Heart left ventricle (tissue), 16 donors: ENCODE measurements at regions not wholly inside any gene's neighbourhood (a gene's known extent, or its start where the extent isn't known, plus 50 kb on each side); places are given as distances from the start of the nearest gene placed in this dataset.

Experiments used
- ATAC-seq, 4 donors: fragments of 200-7000 bp; cut with Tn5 transposase; one replicate each; pipeline ENCODE4 v1.9.1; 2020 to 2022; ENCODE audit warnings: moderate library complexity in 4 of 4, mild to moderate bottlenecking in 3 of 4, moderate number of reproducible peaks in 1 of 4
- DNase-seq, 5 donors: peaks; one replicate each; pipeline ENCODE4 v3.0.0-alpha.2; 2020
- H3K27ac ChIP-seq, 12 donors: fragments of 200-600 bp; sonication (generic) in 4 of 12; one replicate each; pipeline versions ENCODE4 v1.5.0 to v1.8.0; 2016 to 2022; ENCODE audit warnings: mild to moderate bottlenecking in 2 of 12
- H3K27me3 ChIP-seq, 9 donors: fragments of 200-600 bp; sonication (generic) in 2 of 9; one replicate each; pipeline versions ENCODE4 v1.5.1 to v1.8.0; 2016 to 2022; ENCODE audit warnings: mild to moderate bottlenecking in 3 of 9
- H3K36me3 ChIP-seq, 9 donors: fragments of 200-600 bp; sonication (generic) in 2 of 9; one replicate each; pipeline versions ENCODE4 v1.5.0 to v1.8.0; 2018 to 2022; ENCODE audit warnings: mild to moderate bottlenecking in 2 of 9
- H3K4me1 ChIP-seq, 12 donors: fragments of 200-600 bp; sonication (generic) in 4 of 12; one replicate each; pipeline versions ENCODE4 v1.5.0 to v1.8.0; 2016 to 2022; ENCODE audit warnings: mild to moderate bottlenecking in 3 of 12
- H3K4me3 ChIP-seq, 12 donors: fragments of 200-600 bp; sonication (generic) in 4 of 12; one replicate each; pipeline versions ENCODE4 v1.5.0 to v1.8.0; 2017 to 2022; ENCODE audit warnings: mild to moderate bottlenecking in 9 of 12, moderate library complexity in 4 of 12
- H3K9me3 ChIP-seq, 12 donors: fragments of 200-600 bp; sonication (generic) in 4 of 12; one replicate each; pipeline versions ENCODE4 v1.5.0 to v1.8.0; 2016 to 2022; ENCODE audit warnings: mild to moderate bottlenecking in 1 of 12
- POLR2A ChIP-seq, 2 donors: fragments of 450-650 bp; IDR thresholded peaks; one replicate each; pipeline ENCODE4 v1.6.1; 2017; ENCODE audit warnings: antibody characterized with exemption in 2 of 2, mild to moderate bottlenecking in 2 of 2, moderate library complexity in 2 of 2
- WGBS, 4 donors: extraction: QIAGEN DNeasy Blood & Tissue Kit in 2 of 4; methylation state at CpG; one replicate each; pipeline versions ENCODE4 v1.1.5 to v1.1.7; 2013 to 2018; 5-methylcytosine and 5-hydroxymethylcytosine counted together
- intact Hi-C, 10 donors: fragments of 100-400 bp; cut with DNase I; formaldehyde crosslinking; loops; one replicate each; pipeline versions ENCODE4 v1.11.1 to v1.14.2; 2022
- TF ChIP-seq, protein P1 (sequence below), 12 donors: fragments of 200-600 bp; sonication (generic) in 4 of 12; IDR thresholded peaks; one replicate each; pipeline versions ENCODE4 v1.5.0 to v1.8.0; 2018 to 2022; ENCODE audit warnings: antibody characterized with exemption in 12 of 12, mild to moderate bottlenecking in 5 of 12
- donor health status: ischemic (EF 13 %, LVEDD 7.1; RV severe dilation, severe dysfunction).
- donor health status: healthy with polysubstance abuse.
- donor health status: DM: no; HTN: yes; CAD: no.
- donor health status: DM: no; HTN: no; CAD: no.
- donor health status: ischemic (EF 25% LVEDD 6.9; RV normal size, moderate dysfunction).
- donor health status: ischemic (EF 25% LVEDD 5.7; RV mildly dilated, moderate dysfunction).
- donor health status: healthy.
- donor health status: DM: yes; HTN: yes; CAD: no.
- donor health status: ischemic (EF 35%, LVEDD 5.7; RV mildly dilated, moderate dysfunction).
- donor health status: nonischemic (EF 11% LVEDD 7.7; RV severe dilation, severe dysfunction).
- donor health status: DM: yes; HTN: yes; CAD: no.
- donor health status: PGD.
- donor health status: ischemic (EF 29% LVEDD 5.4; RV normal size, mild dysfunction).
- donor health status: nonischemic (EF 23%, LVEDD 6.1; RV moderate dilation, normal function).

- Histone ChIP-seq H3K27ac (no peak overlapping the region), H3K4me3 (no peak overlapping the region), H3K36me3 (no peaks in the 10 kb centered on the region), H3K4me1 (no peaks in the 10 kb centered on the region), H3K27me3 (peaks cover 0 to 25% (median 7%) of the 10 kb centered on the region in 9 donors), H3K9me3 (peaks cover 0 to 6% (median 0%) of the 10 kb centered on the region in 12 donors)
- TF ChIP-seq, protein P1, sequence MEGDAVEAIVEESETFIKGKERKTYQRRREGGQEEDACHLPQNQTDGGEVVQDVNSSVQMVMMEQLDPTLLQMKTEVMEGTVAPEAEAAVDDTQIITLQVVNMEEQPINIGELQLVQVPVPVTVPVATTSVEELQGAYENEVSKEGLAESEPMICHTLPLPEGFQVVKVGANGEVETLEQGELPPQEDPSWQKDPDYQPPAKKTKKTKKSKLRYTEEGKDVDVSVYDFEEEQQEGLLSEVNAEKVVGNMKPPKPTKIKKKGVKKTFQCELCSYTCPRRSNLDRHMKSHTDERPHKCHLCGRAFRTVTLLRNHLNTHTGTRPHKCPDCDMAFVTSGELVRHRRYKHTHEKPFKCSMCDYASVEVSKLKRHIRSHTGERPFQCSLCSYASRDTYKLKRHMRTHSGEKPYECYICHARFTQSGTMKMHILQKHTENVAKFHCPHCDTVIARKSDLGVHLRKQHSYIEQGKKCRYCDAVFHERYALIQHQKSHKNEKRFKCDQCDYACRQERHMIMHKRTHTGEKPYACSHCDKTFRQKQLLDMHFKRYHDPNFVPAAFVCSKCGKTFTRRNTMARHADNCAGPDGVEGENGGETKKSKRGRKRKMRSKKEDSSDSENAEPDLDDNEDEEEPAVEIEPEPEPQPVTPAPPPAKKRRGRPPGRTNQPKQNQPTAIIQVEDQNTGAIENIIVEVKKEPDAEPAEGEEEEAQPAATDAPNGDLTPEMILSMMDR (IDR thresholded peaks at IDR 0.05) = no peak
- TF ChIP-seq POLR2A (IDR thresholded peaks at IDR 0.05) = no peak
- ATAC-seq (no peak), DNase-seq (peak in 1 of 5 donors; percentile 51)
- intact Hi-C loops = no loop called here
- WGBS, 4 donors = 75 to 82% (median 79%) methylated on average over 17 to 21 of the region's 21 CpGs
These were observed 77.2 kb upstream of the ADRA2C start for GRCh38 chr4:3689006-3689405.

DNA sequence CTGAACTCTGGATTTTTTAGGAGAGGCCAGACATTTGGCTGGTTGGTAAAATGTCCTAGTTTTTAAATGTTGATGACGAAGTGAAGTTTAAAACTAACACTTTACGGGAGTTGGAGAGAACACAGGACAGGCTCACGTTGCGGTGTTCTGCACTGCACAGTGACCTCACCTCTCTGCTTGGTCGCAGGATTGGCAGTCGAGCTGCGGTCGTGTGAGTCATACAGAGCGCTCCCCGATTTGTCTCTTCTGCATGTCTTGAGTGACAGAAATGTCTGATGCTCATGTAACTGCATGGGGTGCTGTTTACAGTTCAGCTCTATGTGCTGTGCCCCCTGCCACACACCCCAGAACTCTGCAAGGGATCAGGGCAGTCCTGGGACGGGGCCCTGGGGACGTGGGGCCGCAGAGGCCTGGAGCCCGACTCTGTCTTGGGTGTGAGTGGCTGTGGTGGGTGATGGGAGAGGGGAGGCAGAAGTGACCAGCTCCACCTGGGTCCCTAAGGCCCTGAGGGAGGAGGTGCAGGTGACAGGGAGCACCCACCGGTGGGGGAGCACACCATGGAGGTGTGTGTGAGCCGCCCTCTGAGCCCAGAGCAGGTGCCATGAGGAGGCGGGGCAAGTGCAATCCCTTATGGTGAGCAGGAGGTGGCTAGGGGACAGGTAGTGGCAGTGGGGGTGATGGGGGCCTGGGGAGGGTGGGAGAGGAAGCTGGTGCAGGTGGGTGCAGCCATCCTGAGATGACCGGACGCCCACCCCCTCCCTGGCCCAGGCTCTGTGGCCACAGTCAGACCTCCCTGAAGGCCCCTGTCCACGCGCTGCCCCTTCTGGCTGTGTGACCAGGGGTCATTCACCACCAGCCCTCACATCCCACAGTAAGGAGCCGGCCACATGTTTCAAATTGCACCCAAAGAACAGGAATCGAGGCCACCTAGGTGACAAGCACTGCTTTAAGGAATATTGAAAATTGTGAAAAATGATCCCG, 77.9 kb upstream of the ADRA2C start:
- Histone ChIP-seq H3K36me3 (no peaks in the 10 kb centered on the region), H3K27me3 (peaks cover 0 to 30% (median 9%) of the 10 kb centered on the region in 9 donors), H3K4me1 (no peaks in the 10 kb centered on the region), H3K4me3 (no peak overlapping the region), H3K9me3 (peaks cover 0 to 6% (median 0%) of the 10 kb centered on the region in 12 donors), H3K27ac (no peak overlapping the region)
- DNase-seq = no peak
- WGBS, 4 donors = 86 to 89% (median 87%) methylated on average over 24 of the region's 24 CpGs
- intact Hi-C loops = no loop called here
- ATAC-seq = no peak
- TF ChIP-seq, protein P1 (IDR thresholded peaks at IDR 0.05) = no peak
- TF ChIP-seq POLR2A (IDR thresholded peaks at IDR 0.05) = no peak

DNA sequence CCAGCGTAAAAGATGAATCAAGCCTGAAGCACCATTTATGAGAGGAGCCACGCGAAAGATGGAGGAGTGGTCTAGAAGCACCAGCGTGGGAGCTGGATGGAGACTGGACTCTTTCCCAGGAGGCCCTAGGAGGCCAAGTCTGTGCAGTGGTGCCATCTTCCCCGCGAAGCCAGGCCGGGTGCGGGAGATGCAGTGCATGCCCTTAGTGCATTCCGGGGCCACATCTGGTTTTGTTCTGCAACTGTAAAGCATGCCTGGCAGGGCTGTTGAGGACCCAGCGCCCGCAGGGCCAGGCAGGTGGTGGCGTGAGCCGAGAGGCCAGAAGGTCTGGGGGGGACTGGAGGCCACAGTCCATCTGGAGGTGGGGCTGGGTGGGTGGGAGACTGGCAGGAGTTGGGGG, 78.6 kb upstream of the ADRA2C start:
- DNase-seq (no peak), ATAC-seq (no peak)
- Histone ChIP-seq H3K9me3 (peaks cover 0 to 6% (median 0%) of the 10 kb centered on the region in 12 donors), H3K27ac (no peak overlapping the region), H3K27me3 (peaks cover 0 to 30% (median 9%) of the 10 kb centered on the region in 9 donors), H3K4me3 (no peak overlapping the region), H3K4me1 (no peaks in the 10 kb centered on the region), H3K36me3 (no peaks in the 10 kb centered on the region)
- WGBS, 4 donors = 85 to 93% (median 91%) methylated on average over 10 to 13 of the region's 13 CpGs
- TF ChIP-seq, protein P1 (IDR thresholded peaks at IDR 0.05) = no peak
- TF ChIP-seq POLR2A (IDR thresholded peaks at IDR 0.05) = no peak
- intact Hi-C loops = no loop called here

DNA sequence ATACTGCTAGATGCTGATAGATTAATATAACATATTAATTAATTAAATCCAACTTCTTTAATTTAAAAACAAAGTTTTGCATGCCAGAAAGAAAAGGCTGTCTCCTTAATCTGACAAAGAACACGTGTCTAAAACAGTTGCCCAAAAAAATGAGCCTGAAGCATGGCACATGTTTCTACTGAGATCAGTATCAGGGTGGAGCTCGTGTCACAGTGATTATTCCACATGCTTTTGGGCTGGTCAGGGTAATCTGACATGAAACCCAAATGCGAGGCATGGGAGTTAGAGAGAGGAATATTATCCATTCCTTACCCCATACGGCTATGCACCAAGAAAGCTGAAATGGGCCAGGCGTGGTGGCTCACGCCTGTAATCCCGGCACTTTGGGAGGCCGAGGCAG, 79.4 kb upstream of the ADRA2C start:
- ATAC-seq (no peak), DNase-seq (no peak)

More for the DNA sequence above, 79.4 kb upstream of the ADRA2C start:
- Histone ChIP-seq H3K27me3 (peaks cover 0 to 30% (median 9%) of the 10 kb centered on the region in 9 donors), H3K27ac (no peak overlapping the region), H3K9me3 (peaks cover 0 to 4% (median 0%) of the 10 kb centered on the region in 12 donors), H3K4me1 (no peaks in the 10 kb centered on the region), H3K36me3 (no peaks in the 10 kb centered on the region), H3K4me3 (no peak overlapping the region)
- intact Hi-C loops = no loop called here
- TF ChIP-seq, protein P1 (IDR thresholded peaks at IDR 0.05) = no peak
- TF ChIP-seq POLR2A (IDR thresholded peaks at IDR 0.05) = no peak
- WGBS, 4 donors = 80 to 86% (median 81%) methylated on average over 8 of the region's 8 CpGs
